WERI-Rb-1 (cell line): ENCODE measurements at regions not wholly inside any gene's neighbourhood (a gene's known extent, or its start where the extent isn't known, plus 50 kb on each side); places are given as distances from the start of the nearest gene placed in this dataset.
"Not testable (repeated sequence)": the region's sequence is repeated elsewhere in the genome, so short reads cannot be mapped to it uniquely, and the experiment has no call there.

Experiments used
- DNase-seq: peaks from one replicate; pipeline ENCODE4 v3.0.0-alpha.2; 2020
- H3K27ac ChIP-seq: fragments of 250-450 bp; sonication (Bioruptor Pico); 2 replicates; pipeline ENCODE4 v1.5.1; 2020; ENCODE audit warnings: mild to moderate bottlenecking, moderate library complexity
- H3K27me3 ChIP-seq: fragments of 250-450 bp; sonication (Bioruptor Pico); 2 replicates; pipeline ENCODE4 v1.5.1; 2021; ENCODE audit warnings: mild to moderate bottlenecking, low read depth, moderate library complexity; ENCODE audit not compliant: insufficient read depth, severe bottlenecking
- H3K36me3 ChIP-seq: fragments of 250-450 bp; sonication (Bioruptor Pico); 2 replicates; pipeline ENCODE4 v1.5.1; 2020; ENCODE audit warnings: mild to moderate bottlenecking, moderate library complexity
- H3K4me3 ChIP-seq: 2 replicates; pipeline ENCODE4 v1.5.1; 2011; ENCODE audit warnings: low read depth, mild to moderate bottlenecking, control low read depth, low read length
- H3K9me3 ChIP-seq: fragments of 250-450 bp; sonication (Bioruptor Pico); 2 replicates; pipeline ENCODE4 v1.5.1; 2021; ENCODE audit warnings: mild to moderate bottlenecking, moderate library complexity; ENCODE audit not compliant: severe bottlenecking
- TF ChIP-seq, protein P1 (sequence below): IDR thresholded peaks from 2 replicates; pipeline ENCODE4 v1.5.1; 2011; ENCODE audit warnings: low read depth, mild to moderate bottlenecking, control low read depth, inconsistent platforms, low read length

DNA sequence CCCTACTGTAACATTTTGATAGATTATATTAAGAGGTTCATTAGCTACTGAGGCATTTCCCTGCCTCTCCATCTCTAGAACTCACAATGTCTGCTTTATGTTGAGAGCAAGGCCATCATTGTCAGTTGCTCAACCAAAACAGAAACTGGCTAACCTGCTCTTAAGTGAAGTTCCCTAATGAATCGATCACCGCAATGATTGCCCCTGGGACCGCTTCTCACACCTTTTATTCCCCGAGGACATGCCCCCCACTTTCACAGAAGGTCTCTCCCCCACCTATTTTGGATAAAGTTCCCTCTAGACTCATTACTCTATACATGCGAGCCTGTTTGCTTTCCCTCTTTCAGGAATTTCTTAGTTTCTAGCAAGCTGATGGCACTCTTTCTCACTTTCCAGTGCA is 108.8 kb downstream of the FAM217A start:
- no peaks in the 10 kb centered on the region for H3K36me3 ChIP-seq
- H3K27me3 ChIP-seq: no peaks in the 10 kb centered on the region
- no peak overlapping the region for H3K4me3 ChIP-seq
- no peaks in the 10 kb centered on the region for H3K9me3 ChIP-seq
- TF ChIP-seq, protein P1, sequence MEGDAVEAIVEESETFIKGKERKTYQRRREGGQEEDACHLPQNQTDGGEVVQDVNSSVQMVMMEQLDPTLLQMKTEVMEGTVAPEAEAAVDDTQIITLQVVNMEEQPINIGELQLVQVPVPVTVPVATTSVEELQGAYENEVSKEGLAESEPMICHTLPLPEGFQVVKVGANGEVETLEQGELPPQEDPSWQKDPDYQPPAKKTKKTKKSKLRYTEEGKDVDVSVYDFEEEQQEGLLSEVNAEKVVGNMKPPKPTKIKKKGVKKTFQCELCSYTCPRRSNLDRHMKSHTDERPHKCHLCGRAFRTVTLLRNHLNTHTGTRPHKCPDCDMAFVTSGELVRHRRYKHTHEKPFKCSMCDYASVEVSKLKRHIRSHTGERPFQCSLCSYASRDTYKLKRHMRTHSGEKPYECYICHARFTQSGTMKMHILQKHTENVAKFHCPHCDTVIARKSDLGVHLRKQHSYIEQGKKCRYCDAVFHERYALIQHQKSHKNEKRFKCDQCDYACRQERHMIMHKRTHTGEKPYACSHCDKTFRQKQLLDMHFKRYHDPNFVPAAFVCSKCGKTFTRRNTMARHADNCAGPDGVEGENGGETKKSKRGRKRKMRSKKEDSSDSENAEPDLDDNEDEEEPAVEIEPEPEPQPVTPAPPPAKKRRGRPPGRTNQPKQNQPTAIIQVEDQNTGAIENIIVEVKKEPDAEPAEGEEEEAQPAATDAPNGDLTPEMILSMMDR: no peak
- H3K27ac ChIP-seq: no peak overlapping the region
- DNase-seq: no peak

DNA sequence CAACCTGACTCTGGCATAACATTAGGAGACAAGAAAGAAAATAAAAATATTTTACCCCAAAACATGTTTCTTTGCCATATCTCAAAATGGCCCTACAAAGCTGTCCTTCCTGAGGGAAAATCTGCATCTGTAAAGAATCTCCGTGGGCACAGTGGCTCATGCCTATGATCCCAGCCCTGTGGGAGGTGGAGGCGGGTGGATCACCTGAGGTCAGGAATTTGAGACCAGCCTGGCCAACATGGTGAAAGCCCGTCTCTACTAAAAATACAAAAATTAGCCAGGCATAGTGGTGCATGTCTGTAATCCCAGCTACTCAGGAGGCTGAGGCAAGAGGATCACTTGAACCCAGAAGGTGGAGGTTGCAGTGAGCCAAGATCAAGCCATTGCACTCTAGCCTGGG is 105.8 kb downstream of the FAM217A start:
- H3K4me3 ChIP-seq, H3K27ac ChIP-seq, H3K9me3 ChIP-seq, H3K27me3 ChIP-seq, H3K36me3 ChIP-seq, DNase-seq: not testable (repeated sequence)

DNA sequence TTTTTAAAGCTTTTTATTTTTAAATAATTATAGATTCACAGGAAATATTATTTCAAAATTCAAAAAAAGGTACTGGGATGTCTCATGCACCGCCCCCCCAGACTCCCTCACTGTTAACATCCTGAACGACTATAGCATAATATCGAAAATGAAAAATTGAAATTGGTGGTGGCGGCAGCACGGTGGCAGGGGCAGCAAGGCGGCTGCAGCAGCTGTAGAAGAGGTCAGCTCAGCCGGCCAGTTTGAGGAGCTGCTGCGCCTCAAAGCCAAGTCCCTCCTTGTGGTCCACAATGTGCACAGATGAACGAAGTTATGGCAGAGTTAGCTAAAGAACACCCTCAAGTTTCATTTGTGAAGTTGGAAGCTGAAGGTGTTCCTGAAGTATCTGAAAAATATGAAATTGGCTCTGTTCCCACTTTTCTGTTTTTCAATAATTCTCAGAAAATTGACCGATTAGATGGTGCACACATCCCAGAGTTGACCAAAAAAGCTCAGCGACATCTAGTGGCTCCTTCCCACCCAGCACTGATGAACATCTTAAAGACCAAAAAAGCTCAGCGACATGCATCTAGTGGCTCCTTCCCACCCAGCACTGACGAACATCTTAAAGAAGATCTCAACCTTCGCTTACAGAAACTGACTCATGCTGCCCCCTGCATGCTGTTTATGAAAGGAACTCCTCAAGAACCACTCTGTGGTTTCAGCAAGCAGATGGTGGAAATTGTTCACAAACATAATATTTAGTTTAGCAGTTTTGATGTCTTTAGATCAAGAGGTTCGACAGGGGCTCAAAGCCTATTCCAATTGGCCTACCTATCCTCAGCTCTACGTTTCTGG is 100.8 kb downstream of the FAM217A start:
- H3K36me3 ChIP-seq: no peaks in the 10 kb centered on the region
- no peak overlapping the region for H3K4me3 ChIP-seq
- no peaks in the 10 kb centered on the region for H3K27me3 ChIP-seq
- H3K9me3 ChIP-seq: no peaks in the 10 kb centered on the region
- no peak overlapping the region for H3K27ac ChIP-seq
- TF ChIP-seq, protein P1: peak; percentile 75
- peak; percentile 62 for DNase-seq

DNA sequence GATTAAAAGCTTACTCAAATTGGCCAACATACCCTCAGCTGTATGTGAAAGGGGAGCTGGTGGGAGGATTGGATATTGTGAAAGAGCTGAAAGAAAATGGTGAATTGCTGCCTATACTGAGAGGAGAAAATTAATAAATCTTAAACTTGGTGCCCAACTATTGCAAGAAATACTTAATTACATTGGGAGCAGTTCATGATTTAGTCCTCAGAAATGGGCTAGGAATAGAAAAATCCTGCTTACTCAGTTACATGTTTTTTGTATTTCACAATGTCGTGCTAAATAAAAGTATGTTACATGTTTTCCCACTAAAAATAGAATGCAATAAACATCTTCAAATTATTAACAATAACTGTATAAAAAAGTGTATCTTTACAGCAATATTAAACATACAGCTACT is 100.0 kb downstream of the FAM217A start:
- H3K9me3 ChIP-seq, H3K4me3 ChIP-seq, H3K27me3 ChIP-seq, H3K36me3 ChIP-seq, H3K27ac ChIP-seq, DNase-seq: not testable (repeated sequence)

DNA sequence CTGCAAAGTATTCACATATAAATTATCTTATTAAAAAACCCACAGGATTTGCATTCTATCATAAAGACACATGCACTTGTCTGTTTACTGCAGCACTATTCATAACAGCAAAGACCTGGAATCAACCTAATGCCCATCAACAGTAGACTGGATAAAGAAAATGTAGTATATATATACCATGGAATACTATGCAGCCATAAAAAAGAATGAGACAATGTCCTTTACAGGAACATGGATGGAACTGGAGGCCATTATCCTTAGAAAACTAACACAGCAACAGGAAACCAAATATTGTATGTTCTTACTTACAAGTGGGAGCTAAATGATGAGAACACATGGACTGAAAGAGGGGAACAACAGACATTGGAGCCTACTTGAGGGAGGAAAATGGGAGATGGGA is 97.0 kb downstream of the FAM217A start:
- no peak for DNase-seq
- Histone ChIP-seq H3K4me3 (no peak overlapping the region), H3K27ac (no peak overlapping the region), H3K36me3 (no peaks in the 10 kb centered on the region), H3K27me3 (no peaks in the 10 kb centered on the region), H3K9me3 (no peaks in the 10 kb centered on the region)
- TF ChIP-seq, protein P1: no peak

DNA sequence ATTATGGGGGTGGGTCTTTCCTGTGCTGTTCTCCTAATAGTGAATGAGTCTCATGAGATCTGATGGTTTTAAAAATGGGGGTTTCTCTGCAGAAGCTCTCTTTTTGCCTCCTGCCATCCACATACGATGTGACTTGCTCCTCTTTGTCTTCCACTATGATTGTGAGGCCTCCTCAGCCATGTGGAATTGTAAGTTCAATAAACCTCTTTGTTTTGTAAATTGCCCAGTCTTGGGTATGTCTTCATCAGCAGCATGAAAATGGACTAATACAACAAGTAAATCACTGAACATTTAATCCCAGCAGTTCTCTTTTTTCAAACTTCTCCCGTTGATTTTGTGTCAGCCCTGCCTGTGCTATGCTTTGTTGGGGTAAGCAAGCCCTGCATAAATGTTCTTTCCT is 95.2 kb downstream of the FAM217A start:
- DNase-seq: no peak
- TF ChIP-seq, protein P1: no peak
- Histone ChIP-seq H3K4me3 (no peak overlapping the region), H3K36me3 (no peaks in the 10 kb centered on the region), H3K27ac (no peak overlapping the region), H3K9me3 (no peaks in the 10 kb centered on the region), H3K27me3 (no peaks in the 10 kb centered on the region)

DNA sequence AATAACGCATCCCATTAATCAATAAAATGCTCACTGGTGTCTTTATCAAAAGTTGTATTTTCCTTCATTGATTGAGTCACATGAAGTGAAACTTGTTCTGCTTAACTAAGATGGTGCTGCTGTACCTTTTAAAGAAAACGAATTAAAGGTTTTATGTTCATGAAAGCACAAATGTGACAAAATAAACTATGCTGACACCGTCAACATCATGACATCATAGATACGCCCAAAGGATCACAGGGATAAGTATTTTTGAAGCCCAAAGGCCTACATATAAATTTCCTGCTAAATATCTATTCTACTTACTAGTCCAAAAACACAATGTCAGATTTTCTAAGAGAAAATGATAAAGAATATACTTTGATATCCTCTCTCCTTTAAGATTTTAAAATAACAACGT is 94.4 kb downstream of the FAM217A start:
- no peaks in the 10 kb centered on the region for H3K9me3 ChIP-seq
- TF ChIP-seq, protein P1: no peak
- H3K36me3 ChIP-seq: no peaks in the 10 kb centered on the region
- H3K27ac ChIP-seq: no peak overlapping the region
- H3K27me3 ChIP-seq: no peaks in the 10 kb centered on the region
- no peak overlapping the region for H3K4me3 ChIP-seq
- DNase-seq: no peak
